Choroid plexus epithelial cell (primary cell): ENCODE measurements at regions not wholly inside any gene's neighbourhood (a gene's known extent, or its start where the extent isn't known, plus 50 kb on each side); places are given as distances from the start of the nearest gene placed in this dataset.

Source experiments
- DNase-seq: peaks from one replicate; pipeline ENCODE4 v3.0.0-alpha.2; 2010; ENCODE audit warnings: low read depth
- H3K4me3 ChIP-seq: 2 replicates; pipeline ENCODE4 v1.5.1; 2011; ENCODE audit warnings: low read depth, mild to moderate bottlenecking, control low read depth, low read length, moderate library complexity
- TF ChIP-seq, protein P1 (sequence below): conservative IDR thresholded peaks from 2 replicates; pipeline ENCODE4 v1.5.1; 2011; ENCODE audit warnings: low read depth, mild to moderate bottlenecking, control low read depth, inconsistent platforms, low read length, moderate library complexity

- TF ChIP-seq, protein P1, sequence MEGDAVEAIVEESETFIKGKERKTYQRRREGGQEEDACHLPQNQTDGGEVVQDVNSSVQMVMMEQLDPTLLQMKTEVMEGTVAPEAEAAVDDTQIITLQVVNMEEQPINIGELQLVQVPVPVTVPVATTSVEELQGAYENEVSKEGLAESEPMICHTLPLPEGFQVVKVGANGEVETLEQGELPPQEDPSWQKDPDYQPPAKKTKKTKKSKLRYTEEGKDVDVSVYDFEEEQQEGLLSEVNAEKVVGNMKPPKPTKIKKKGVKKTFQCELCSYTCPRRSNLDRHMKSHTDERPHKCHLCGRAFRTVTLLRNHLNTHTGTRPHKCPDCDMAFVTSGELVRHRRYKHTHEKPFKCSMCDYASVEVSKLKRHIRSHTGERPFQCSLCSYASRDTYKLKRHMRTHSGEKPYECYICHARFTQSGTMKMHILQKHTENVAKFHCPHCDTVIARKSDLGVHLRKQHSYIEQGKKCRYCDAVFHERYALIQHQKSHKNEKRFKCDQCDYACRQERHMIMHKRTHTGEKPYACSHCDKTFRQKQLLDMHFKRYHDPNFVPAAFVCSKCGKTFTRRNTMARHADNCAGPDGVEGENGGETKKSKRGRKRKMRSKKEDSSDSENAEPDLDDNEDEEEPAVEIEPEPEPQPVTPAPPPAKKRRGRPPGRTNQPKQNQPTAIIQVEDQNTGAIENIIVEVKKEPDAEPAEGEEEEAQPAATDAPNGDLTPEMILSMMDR = no peak
Observed at GRCh38 chr10:111962951-111963350, 220.6 kb downstream of the GPAM start.

DNA sequence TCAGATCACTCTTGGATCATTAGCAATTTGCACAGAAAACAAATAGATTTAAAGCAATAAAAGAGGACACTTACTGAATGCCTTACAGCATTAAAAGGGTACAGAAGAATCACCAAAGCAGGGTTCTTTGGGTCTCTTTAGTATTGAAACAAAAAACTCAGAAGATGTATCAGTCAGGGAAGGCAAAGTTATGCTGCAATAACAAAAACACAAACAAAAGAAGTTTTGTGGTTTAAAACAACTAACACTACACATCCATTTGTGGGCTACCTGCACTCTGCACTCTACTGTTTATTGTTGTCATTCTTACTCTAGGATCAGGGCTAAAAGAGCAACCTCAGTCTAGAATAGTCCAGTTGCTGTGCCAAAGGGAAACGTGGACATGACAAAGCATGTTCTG is 216.4 kb downstream of the GPAM start:
- DNase-seq = no peak

More at GRCh38 chr10:111962951-111963350, 220.6 kb downstream of the GPAM start:
- no peak overlapping the region for H3K4me3 ChIP-seq
- DNase-seq = no peak

GRCh38 chr10:111967547-111967946 is 216.0 kb downstream of the GPAM start:
- H3K4me3 ChIP-seq = no peak overlapping the region
- TF ChIP-seq, protein P1 = no peak
- DNase-seq = no peak

More for the DNA sequence above, 216.4 kb downstream of the GPAM start:
- no peak overlapping the region for H3K4me3 ChIP-seq
- TF ChIP-seq, protein P1 = no peak

- TF ChIP-seq, protein P1 = no peak
- DNase-seq = no peak
- no peak overlapping the region for H3K4me3 ChIP-seq
Observed at GRCh38 chr10:111968647-111969046, 214.9 kb downstream of the GPAM start.

GRCh38 chr10:111970111-111970510 is 213.5 kb downstream of the GPAM start:
- H3K4me3 ChIP-seq = no peak overlapping the region
- TF ChIP-seq, protein P1 = no peak
- DNase-seq = no peak

- no peak overlapping the region for H3K4me3 ChIP-seq
- no peak for DNase-seq
- TF ChIP-seq, protein P1 = no peak
Observed at GRCh38 chr10:111972109-111972508, 211.5 kb downstream of the GPAM start.

GRCh38 chr10:111973306-111973705 is 210.3 kb downstream of the GPAM start:
- TF ChIP-seq, protein P1 = no peak
- no peak overlapping the region for H3K4me3 ChIP-seq
- no peak for DNase-seq
